Stomach smooth muscle (tissue), 2 donors: ENCODE measurements at regions not wholly inside any gene's neighbourhood (a gene's known extent, or its start where the extent isn't known, plus 50 kb on each side); places are given as distances from the start of the nearest gene placed in this dataset.
A peak's percentile ranks its signal among the peaks of the same experiment; 100 is the strongest.

Source experiments
- H3K27ac ChIP-seq: one replicate; pipeline ENCODE4 v1.7.0; 2013; ENCODE audit warnings: mild to moderate bottlenecking, low read length, inconsistent platforms
- H3K27me3 ChIP-seq, 2 donors: one replicate each; pipeline ENCODE4 v1.7.0; 2013; ENCODE audit warnings: low read length in 2 of 2; ENCODE audit not compliant: insufficient read depth in 2 of 2, control insufficient read depth in 1 of 2
- H3K36me3 ChIP-seq, 2 donors: one replicate each; pipeline ENCODE4 v1.7.0; 2013; ENCODE audit warnings: low read length in 2 of 2; ENCODE audit not compliant: control insufficient read depth in 2 of 2, insufficient read depth in 2 of 2
- H3K4me1 ChIP-seq: one replicate; pipeline ENCODE4 v1.7.0; 2013; ENCODE audit warnings: low read length; ENCODE audit not compliant: control insufficient read depth, insufficient read depth
- H3K4me3 ChIP-seq, 2 donors: one replicate each; pipeline ENCODE4 v1.7.0; 2013; ENCODE audit warnings: low read length in 2 of 2
- H3K9ac ChIP-seq, 2 donors: one replicate each; pipeline ENCODE4 v1.7.0; 2013; ENCODE audit warnings: low read length in 2 of 2, mild to moderate bottlenecking in 1 of 2
- H3K9me3 ChIP-seq, 2 donors: one replicate each; pipeline ENCODE4 v1.7.0; 2013; ENCODE audit warnings: low read length in 2 of 2; ENCODE audit not compliant: control insufficient read depth in 2 of 2
- donor health status: healthy.
- donor health status: Pancreatic carcinoma.

GRCh38 chr6:1482381-1483166 lies 93.2 kb downstream of the FOXF2 start:
- Histone ChIP-seq H3K9ac (no peak overlapping the region), H3K4me3 (no peak overlapping the region), H3K27ac (no peak overlapping the region), H3K36me3 (no peaks in the 10 kb centered on the region), H3K27me3 (peaks cover 0 to 2% of the 10 kb centered on the region in 2 donors), H3K9me3 (peaks cover 0 to 5% of the 10 kb centered on the region in 2 donors), H3K4me1 (peaks cover 6% of the 10 kb centered on the region)

- peaks cover 6% of the 10 kb centered on the region for H3K4me1 ChIP-seq
Observed at GRCh38 chr6:1485678-1486077, 96.3 kb downstream of the FOXF2 start.

GRCh38 chr6:1486387-1486786 lies 97.0 kb downstream of the FOXF2 start:
- peaks cover 4% of the 10 kb centered on the region for H3K4me1 ChIP-seq
- no peak overlapping the region for H3K4me3 ChIP-seq
- H3K9me3 ChIP-seq = peaks cover 0 to 5% of the 10 kb centered on the region in 2 donors
- H3K36me3 ChIP-seq = no peaks in the 10 kb centered on the region
- no peak overlapping the region for H3K9ac ChIP-seq
- peaks cover 0 to 2% of the 10 kb centered on the region in 2 donors for H3K27me3 ChIP-seq
- no peak overlapping the region for H3K27ac ChIP-seq

More at GRCh38 chr6:1485678-1486077, 96.3 kb downstream of the FOXF2 start:
- peaks cover 0 to 5% of the 10 kb centered on the region in 2 donors for H3K9me3 ChIP-seq
- H3K9ac ChIP-seq = no peak overlapping the region
- no peaks in the 10 kb centered on the region for H3K36me3 ChIP-seq
- H3K4me3 ChIP-seq = no peak overlapping the region
- H3K27me3 ChIP-seq = peaks cover 0 to 2% of the 10 kb centered on the region in 2 donors
- no peak overlapping the region for H3K27ac ChIP-seq

- Histone ChIP-seq H3K36me3 (no peaks in the 10 kb centered on the region), H3K4me3 (no peak overlapping the region), H3K9me3 (peaks cover 0 to 5% of the 10 kb centered on the region in 2 donors), H3K9ac (no peak overlapping the region), H3K27ac (no peak overlapping the region), H3K4me1 (peaks cover 4% of the 10 kb centered on the region), H3K27me3 (no peaks in the 10 kb centered on the region)
Observed at GRCh38 chr6:1487239-1487638, 97.9 kb downstream of the FOXF2 start.

GRCh38 chr6:1491025-1491424 lies 101.6 kb downstream of the FOXF2 start:
- H3K4me3 ChIP-seq = no peak overlapping the region
- no peaks in the 10 kb centered on the region for H3K36me3 ChIP-seq
- H3K4me1 ChIP-seq = no peaks in the 10 kb centered on the region
- H3K9me3 ChIP-seq = peaks cover 0 to 8% of the 10 kb centered on the region in 2 donors
- H3K9ac ChIP-seq = no peak overlapping the region
- H3K27me3 ChIP-seq = no peaks in the 10 kb centered on the region
- no peak overlapping the region for H3K27ac ChIP-seq

DNA sequence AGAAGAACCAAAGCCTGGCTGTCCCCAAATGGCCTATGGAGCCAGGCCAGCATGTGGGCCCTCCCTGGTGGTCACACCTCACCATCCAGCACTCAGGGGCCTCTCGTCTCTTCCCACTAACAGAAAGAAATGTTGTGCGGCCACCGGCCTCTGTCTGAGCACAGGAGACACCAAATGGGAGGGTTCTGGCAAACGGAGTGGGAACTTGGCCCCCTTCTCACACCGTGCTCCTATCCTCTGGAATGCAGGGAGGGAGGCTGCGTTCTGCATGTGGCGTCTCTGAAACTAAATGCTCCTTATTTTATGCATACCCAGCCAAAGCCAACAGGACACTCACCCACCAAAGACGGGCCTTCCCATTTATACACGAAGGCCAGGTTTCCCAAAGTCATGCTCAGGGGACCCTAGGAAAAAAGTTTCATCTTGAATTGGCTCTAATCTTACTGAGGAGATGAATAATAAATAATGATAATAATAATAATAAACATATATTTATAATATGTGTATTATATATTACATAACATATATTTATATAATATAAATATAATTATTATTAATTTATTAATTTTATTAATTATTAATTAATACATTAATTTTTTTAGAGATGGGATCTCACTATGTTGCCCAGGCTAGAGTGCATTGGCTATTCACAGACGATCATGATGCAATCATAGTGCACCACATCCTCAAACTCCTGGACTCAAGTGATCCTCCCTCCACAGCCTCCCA lies 102.4 kb downstream of the FOXF2 start:
- no peak overlapping the region for H3K4me3 ChIP-seq
- H3K9ac ChIP-seq = no peak overlapping the region
- H3K27ac ChIP-seq = no peak overlapping the region
- peaks cover 4% of the 10 kb centered on the region for H3K4me1 ChIP-seq
- H3K27me3 ChIP-seq = no peaks in the 10 kb centered on the region
- H3K9me3 ChIP-seq = peaks cover 0 to 12% of the 10 kb centered on the region in 2 donors
- no peaks in the 10 kb centered on the region for H3K36me3 ChIP-seq

- H3K27me3 ChIP-seq = no peaks in the 10 kb centered on the region
Observed at GRCh38 chr6:1494671-1495070, 105.3 kb downstream of the FOXF2 start.

GRCh38 chr6:1495344-1495743 lies 106.0 kb downstream of the FOXF2 start:
- peaks cover 27% of the 10 kb centered on the region for H3K4me1 ChIP-seq
- no peak overlapping the region for H3K9ac ChIP-seq
- H3K27ac ChIP-seq = no peak overlapping the region
- H3K27me3 ChIP-seq = no peaks in the 10 kb centered on the region
- no peaks in the 10 kb centered on the region for H3K36me3 ChIP-seq
- peaks cover 0 to 7% of the 10 kb centered on the region in 2 donors for H3K9me3 ChIP-seq
- no peak overlapping the region for H3K4me3 ChIP-seq

More at GRCh38 chr6:1494671-1495070, 105.3 kb downstream of the FOXF2 start:
- no peak overlapping the region for H3K4me3 ChIP-seq
- no peaks in the 10 kb centered on the region for H3K36me3 ChIP-seq
- H3K4me1 ChIP-seq = peaks cover 27% of the 10 kb centered on the region
- no peak overlapping the region for H3K27ac ChIP-seq
- no peak overlapping the region for H3K9ac ChIP-seq
- H3K9me3 ChIP-seq = peaks cover 0 to 7% of the 10 kb centered on the region in 2 donors

- Histone ChIP-seq H3K36me3 (no peaks in the 10 kb centered on the region), H3K27ac (no peak overlapping the region), H3K4me1 (peaks cover 27% of the 10 kb centered on the region), H3K4me3 (no peak overlapping the region), H3K9me3 (peaks cover 0 to 7% of the 10 kb centered on the region in 2 donors), H3K27me3 (no peaks in the 10 kb centered on the region), H3K9ac (no peak overlapping the region)
Observed at GRCh38 chr6:1496092-1496491, 106.7 kb downstream of the FOXF2 start.

GRCh38 chr6:1496836-1497760 lies 107.7 kb downstream of the FOXF2 start:
- Histone ChIP-seq H3K27me3 (no peaks in the 10 kb centered on the region), H3K36me3 (no peaks in the 10 kb centered on the region), H3K4me1 (peaks cover 28% of the 10 kb centered on the region), H3K9me3 (peaks cover 0 to 7% of the 10 kb centered on the region in 2 donors), H3K9ac (no peak overlapping the region), H3K27ac (peak overlapping the region; percentile 64), H3K4me3 (no peak overlapping the region)
